ENCODE measurements at regions not wholly inside any gene's neighbourhood (a gene's known extent, or its start where the extent isn't known, plus 50 kb on each side); places are given as distances from the start of the nearest gene placed in this dataset.

DNA sequence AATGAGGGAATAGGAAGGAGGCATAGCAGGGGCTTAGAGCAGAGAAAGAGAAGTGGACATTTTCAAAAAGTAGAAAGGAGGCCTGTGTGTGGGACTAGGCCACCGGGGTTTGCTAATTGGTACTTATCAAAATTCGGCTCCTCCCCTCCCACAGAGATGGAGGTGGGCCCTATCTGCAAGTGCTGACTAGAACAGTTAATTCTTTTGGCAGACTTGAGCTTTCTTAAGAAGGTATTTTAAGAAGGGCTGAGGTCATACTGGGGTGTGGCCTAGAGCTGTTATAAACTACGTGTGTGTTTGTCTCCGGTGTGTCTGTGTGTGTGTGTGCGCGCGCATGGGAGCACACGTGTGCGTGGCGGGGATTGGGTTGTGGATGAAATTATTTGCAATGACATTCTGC lies 1086.5 kb downstream of the EFNA5 start:
- TF ChIP-seq TCF12 (IDR thresholded peaks at IDR 0.05; ENCODE audit: low read depth) (no peak), CREB1 (IDR thresholded peaks at IDR 0.05; ENCODE audit: low read depth) (no peak), FOXM1 (IDR thresholded peaks at IDR 0.05; ENCODE audit: borderline replicate concordance, low read depth) (no peak), EP300 (IDR thresholded peaks at IDR 0.05; ENCODE audit: borderline replicate concordance) (no peak), REST (IDR thresholded peaks at IDR 0.05; ENCODE audit: low read depth) (no peak), MAX (IDR thresholded peaks at IDR 0.05) (no peak), YY1 (IDR thresholded peaks at IDR 0.05; ENCODE audit: low read depth) (no peak), TAF1 (IDR thresholded peaks at IDR 0.05; ENCODE audit: low read depth) (no peak), NFIC (IDR thresholded peaks at IDR 0.05) (no peak), CEBPB (IDR thresholded peaks at IDR 0.05) (no peak), TEAD4 (IDR thresholded peaks at IDR 0.05) (no peak)
- TF ChIP-seq, protein P1, sequence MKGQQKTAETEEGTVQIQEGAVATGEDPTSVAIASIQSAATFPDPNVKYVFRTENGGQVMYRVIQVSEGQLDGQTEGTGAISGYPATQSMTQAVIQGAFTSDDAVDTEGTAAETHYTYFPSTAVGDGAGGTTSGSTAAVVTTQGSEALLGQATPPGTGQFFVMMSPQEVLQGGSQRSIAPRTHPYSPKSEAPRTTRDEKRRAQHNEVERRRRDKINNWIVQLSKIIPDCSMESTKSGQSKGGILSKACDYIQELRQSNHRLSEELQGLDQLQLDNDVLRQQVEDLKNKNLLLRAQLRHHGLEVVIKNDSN (IDR thresholded peaks at IDR 0.05): no peak
